GM19438 (cell line): ENCODE measurements at regions not wholly inside any gene's neighbourhood (a gene's known extent, or its start where the extent isn't known, plus 50 kb on each side); places are given as distances from the start of the nearest gene placed in this dataset.
"Not testable (repeated sequence)": the region's sequence is repeated elsewhere in the genome, so short reads cannot be mapped to it uniquely, and the experiment has no call there.

Experiments
- ATAC-seq: cut with Tn5 transposase; IDR thresholded peaks from one replicate; pipeline ENCODE4 v1.9.1; 2021; ENCODE audit warnings: low read depth; ENCODE audit not compliant: unreplicated experiment

DNA sequence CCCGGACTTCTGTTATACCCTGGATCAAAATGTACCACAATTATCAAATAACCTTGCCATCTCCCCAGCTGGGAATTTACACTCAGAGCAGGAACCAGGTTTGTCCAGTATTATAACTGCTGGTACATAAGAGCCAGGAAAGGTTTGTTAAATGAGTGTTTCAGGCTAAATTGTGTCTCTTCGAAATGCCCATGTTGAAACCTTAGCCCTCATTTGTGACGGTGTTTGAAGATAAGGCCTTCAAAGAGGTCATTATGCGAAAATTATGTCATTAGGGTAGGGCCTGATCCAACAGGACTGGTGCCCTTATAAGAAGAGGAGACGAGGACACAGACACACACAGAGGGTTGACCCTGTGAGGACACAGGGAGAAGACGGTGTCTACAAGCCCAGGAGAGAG is 73.5 kb upstream of the DHRSX start:
- ATAC-seq = no peak

DNA sequence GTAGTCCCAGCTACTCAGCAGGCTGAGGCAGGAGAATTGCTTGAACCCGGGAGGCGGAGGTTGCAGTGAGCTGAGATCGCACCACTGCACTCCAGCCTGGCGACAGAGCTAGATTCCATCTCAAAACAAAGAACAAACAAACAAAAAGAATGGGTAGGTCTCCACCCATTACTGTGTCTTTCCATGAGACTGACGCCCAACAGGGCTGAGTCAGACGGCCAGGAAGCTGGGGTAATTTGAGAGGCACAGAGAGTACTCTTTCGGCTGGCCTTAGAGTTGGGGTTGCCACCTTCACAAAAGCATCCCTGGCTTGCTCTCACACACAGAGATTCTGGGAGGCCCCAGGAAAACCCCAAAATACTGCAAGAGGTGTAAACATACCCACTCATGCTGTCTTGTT is 72.0 kb upstream of the DHRSX start:
- ATAC-seq = no peak

DNA sequence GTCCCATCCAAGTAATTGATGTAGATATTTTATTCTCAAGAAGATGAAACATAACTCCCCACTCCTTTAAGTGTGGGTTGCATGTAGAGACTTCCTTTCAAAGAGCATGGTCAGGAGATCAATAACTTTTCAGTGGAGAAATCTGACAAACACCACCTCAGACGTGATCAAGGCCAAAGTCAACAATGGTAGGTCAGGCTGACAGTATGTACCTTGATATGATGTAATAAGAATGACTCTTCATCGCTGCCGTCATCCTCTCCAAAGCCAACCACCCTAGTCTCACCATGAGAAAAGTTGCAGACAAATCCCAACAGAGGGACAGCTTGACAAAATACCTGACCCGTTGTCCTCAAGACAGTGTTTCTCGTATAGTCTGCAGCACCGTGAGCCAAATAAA is 67.3 kb upstream of the DHRSX start:
- ATAC-seq = no peak

DNA sequence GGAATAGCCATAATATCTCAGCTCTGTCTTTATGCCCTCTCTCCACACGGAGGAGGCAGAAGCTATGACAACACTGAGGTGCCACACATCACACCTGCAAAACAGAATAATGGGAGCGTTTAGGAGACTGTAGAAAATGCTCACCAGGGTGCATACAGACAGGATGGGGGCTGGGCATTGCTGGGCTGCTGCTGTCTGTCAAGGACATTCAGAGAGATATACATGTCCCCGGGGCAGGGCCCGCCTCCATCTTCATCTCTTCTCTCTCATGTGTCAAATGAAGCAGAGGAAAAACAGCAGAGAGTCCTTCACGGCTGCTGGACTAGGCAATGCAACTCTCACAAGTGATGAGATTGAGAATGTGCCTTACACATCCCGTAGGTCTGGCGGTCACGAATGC is 65.3 kb upstream of the DHRSX start:
- no peak for ATAC-seq

DNA sequence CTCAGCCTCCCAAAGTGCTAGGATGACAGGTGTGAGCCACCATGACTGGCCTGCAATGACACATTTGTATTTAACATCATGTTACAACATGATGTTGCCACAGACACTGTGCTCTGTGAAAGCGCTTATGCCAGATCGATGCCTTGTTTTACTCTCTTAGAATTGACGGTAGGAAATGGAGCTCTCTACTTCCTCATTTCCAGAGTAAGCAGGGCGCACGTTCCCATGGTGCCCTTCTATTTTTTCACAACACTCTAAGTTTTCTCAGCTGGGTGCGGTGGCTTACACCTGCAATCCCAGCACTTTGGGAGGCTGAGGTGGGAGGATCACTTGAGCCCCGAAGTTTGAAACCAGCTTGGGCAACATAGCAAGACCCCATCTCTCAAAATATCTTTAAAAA is 60.7 kb upstream of the DHRSX start:
- ATAC-seq = no peak

DNA sequence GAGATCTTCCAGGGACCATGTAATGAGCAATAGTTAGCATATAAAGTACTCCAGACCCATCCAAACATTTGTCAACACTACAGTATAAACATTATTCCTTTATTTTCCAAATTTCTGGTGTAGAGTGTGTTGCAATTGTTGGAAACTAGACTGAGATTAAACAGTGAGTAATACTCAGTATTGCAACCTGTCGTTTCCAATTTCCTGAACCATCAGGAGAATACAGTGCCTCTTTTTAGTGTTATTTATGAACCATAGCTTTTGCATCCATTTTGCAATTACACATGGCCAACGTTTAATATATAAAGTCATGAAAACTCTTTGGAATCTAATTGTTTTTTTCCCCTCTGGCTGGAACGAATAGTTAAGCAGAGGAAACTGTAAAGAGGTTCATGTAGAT is 58.3 kb upstream of the DHRSX start:
- ATAC-seq = no peak

DNA sequence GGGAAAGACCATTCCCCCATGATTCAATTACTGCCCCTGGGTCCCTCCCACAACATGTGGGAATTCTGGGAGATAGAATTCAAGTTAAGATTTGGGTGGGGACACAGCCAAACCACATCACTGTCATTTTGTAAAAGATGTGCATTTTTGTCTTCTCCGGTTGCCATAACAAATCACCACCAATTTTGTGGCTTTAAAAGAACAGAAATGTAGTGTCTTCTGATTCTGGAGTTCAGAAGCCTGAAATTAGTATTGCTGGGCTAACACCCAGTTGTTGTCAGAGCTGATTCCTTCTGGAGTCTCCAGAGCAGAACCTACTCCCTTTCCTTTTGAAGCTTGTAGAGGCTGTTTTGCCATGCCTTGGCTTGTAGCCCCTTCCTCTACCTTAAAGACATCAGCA is 54.1 kb upstream of the DHRSX start:
- ATAC-seq = no peak

DNA sequence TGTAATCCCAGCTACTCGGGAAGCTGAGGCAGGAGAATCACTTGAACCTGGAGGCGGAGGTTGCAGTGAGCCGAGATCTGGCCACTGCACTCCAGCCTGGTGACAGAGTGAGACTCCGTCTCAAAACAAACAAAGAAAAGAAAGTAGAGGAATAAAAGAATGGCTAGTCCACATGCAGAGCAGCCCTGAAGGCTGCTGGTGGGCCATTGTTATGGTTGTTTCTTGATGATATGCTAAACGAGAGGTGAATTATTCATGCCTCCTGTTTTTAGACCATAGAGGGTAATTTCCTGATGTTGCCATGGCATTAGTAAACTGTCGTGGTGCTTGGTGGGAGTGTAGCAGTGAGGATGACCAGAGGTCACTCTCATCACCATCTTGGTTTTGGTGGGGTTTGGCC is 53.3 kb upstream of the DHRSX start:
- not testable (repeated sequence) for ATAC-seq

DNA sequence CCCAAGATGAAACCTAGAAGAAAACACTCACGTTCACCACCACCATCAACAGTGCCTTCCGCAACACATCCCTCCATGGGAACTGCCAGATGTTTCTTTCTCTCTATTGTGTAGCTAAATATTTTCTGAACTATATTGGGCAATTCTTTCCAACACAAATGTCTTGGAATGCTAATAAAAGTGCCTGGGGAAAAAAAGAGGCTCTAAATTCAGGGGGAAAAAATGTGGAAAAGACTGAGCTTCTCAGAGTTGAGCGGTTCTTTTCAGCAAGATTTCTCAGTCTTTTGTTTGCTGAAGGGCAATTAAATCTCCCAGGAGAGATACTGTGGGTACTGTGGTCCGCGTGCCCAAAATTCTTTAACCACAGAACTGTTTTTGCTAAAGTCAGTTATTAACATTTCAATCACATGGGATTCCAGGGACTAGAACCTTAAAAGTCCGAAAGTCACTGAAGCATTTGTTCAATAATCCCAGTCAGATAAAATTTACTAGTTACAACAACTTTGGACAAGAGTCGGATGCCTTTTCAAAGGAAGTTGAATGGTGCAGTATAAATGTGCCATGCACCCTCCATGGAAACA is 51.9 kb upstream of the DHRSX start:
- ATAC-seq = no peak

DNA sequence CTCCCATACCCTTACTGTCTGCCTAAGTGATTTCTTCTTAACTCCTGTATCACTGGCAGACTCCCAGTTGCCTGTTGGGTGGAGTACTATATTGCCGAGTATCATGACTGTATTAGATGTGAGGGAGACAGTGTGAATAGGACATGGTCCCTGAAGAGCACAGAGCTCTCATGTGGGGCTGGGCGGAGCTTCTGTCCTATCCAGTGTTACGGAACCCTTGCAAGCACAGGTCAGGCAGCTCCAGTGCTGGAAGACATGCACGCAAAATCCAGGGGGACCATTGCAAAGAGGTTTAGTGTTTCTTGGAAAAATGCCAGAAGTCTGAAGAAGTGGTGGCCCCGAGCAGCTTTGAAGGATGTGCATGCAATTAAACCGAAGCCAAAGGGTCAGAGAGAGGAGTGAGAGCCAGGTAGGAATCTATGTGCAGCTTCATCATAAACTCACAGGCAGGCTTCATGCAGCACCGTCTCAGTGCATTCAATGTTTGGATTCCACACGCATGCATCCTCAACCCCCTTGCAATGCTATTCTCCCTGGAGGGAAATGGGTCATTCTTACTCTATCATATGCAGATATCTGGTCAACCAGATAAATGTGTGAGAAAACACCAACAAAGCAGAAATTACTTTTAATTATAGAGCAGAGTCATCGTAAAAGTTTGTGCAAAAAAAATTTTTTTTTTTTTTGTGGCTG is 49.7 kb upstream of the DHRSX start:
- ATAC-seq = no peak
